Activated effector memory CD4-positive, alpha-beta T cell treated with anti-CD3 and anti-CD28 coated beads, Interleukin-2, amount 50 U/mL, for 16 hours (primary cell): ENCODE measurements at regions not wholly inside any gene's neighbourhood (a gene's known extent, or its start where the extent isn't known, plus 50 kb on each side); places are given as distances from the start of the nearest gene placed in this dataset.
"Not testable (repeated sequence)": the region's sequence is repeated elsewhere in the genome, so short reads cannot be mapped to it uniquely, and the experiment has no call there.

ENCODE experiments used
- DNase-seq: peaks from one replicate; pipeline ENCODE4 v3.0.0-alpha.2; 2020

GRCh38 chr15:26015516-26016075, 152.5 kb upstream of the ATP10A start:
- DNase-seq = no peak

DNA sequence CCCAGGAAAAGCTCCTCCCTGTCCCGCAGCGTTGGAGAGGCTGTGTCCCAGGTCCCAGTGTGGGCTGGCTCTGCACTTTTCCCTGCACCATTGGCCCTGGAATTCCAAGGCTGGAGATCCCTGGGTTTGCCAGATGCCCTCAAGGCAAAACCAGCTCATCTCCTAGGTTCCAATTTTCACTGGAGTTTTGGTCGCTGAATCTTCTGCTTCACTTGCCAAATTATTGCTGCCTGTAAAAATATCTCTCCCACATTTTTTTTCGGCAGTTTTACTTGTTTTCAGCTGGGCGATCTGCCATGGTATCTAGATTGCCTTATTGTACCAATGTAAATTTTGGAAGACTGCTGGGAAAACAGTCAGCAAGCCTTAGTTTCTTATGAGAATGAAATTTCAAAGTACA, 150.9 kb upstream of the ATP10A start:
- DNase-seq = no peak

DNA sequence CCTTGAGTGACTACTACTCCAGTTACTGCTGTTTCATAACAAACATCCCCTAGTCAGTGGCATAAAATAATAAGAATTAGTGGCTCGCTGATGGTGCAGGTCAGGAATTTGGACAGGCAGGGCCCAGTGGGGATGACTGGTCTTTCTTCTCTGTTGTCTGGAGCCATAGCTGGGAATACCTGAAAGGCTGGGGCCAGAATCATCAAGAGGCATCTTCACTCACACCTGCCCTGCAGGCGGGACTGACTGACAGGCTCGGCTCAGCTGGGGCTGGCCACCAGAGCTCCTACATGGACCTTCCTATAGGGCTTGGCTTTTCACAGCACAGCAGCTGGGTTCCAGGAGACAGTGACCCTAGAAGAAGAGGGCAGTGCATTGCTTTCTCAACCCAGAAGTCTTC, 148.8 kb upstream of the ATP10A start:
- DNase-seq = no peak

GRCh38 chr15:26007151-26007550, 144.0 kb upstream of the ATP10A start:
- no peak for DNase-seq

- no peak for DNase-seq
Observed at GRCh38 chr15:26001201-26001600, 138.1 kb upstream of the ATP10A start.

GRCh38 chr15:25993506-25993905, 130.4 kb upstream of the ATP10A start:
- DNase-seq = no peak

- DNase-seq = no peak
Observed at GRCh38 chr15:25990220-25990619, 127.1 kb upstream of the ATP10A start.

DNA sequence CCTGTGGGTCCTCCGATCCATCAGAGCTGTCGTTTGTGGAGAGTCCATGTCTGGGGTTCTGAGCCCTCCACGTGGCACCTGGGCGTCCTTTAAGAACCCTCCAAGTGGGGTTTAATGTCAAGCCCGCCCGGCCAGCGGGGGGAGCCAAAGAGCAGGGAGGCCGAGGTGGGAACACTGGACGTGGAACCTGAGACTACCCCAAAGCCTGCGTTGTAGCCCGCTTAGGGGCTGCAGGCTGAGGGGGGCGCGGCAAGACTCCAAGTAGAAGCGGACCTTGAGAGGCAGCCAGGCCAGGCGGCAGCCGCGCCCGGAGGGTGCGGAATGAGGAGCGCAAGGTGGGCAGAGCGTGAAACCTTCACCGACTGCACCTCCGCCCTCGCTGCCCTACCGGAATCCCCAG, 126.2 kb upstream of the ATP10A start:
- no peak for DNase-seq

DNA sequence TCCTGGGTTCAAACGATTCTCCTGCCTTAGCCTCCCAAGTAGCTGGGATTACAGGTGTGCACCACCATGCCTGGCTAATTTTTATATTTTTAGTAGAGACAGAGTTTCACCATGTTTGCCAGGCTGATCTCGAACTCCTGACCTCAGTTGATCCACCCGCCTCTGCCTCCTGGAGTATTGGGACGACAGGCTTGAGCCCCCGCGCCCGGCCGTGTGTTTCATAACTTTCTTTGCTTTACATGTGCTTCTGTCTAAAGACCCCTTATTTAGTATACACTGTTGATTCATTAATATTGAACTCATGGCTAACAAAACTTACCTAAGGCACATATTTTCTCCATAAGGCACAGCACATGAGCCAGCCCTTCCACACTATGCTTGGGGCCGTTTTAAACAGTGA, 125.6 kb upstream of the ATP10A start:
- DNase-seq = not testable (repeated sequence)

GRCh38 chr15:25987638-25988037, 124.5 kb upstream of the ATP10A start:
- DNase-seq = no peak

DNA sequence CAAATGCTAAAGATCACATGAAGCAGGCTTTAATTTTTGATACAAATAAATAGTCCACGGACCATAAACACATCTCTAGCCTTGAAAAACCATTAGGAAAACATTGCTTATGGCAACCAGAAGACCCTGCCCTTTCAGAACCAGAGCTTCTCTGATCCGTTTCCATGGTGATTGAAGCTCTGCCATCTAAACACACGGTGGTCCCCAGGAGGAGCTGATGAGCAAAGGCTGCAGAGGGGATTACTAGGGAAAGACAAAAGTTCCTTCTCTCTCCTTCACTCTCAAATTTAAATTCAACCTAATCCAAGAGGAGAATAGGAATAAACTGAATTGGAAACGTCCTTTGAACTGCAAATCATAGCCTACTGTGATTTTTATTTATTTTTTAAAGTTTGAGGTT, 122.0 kb upstream of the ATP10A start:
- no peak for DNase-seq

DNA sequence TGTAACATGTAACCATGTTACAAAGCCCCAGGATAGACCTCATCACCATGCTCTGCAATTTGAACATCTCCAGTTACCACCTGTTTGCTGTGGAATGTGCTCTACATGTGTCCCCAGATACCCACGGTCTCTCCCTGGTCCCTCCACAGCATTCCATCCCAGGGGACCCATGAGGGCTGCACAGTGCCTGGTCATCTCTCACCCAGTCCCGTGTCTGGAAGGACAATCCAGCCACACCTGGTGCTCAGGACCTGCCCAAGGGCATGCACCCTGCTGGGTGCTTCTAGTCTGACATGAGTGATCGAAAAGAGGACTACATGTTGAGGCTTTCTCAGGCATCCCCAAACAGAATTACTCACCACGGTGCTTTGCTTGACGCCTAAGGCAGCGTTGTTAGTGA, 119.6 kb upstream of the ATP10A start:
- DNase-seq = no peak

DNA sequence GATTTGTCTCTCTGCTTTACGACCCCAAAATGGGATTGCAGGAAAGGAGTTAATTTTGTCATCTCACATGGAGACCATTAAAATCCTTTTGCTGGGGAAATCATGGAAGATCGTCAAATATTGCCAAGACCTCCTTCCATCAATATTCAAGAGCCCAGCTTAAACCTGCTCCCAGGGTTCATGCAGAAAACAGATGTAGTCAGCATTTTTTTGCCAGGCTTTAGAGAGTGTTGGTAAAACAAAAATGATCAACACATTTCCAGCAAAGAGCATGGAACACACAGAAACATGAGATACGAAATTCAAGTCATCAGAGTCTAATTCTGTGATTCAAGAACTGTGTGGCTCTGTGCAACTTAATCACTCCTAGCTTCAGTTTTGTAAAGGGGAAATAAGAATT, 118.0 kb upstream of the ATP10A start:
- DNase-seq = no peak

DNA sequence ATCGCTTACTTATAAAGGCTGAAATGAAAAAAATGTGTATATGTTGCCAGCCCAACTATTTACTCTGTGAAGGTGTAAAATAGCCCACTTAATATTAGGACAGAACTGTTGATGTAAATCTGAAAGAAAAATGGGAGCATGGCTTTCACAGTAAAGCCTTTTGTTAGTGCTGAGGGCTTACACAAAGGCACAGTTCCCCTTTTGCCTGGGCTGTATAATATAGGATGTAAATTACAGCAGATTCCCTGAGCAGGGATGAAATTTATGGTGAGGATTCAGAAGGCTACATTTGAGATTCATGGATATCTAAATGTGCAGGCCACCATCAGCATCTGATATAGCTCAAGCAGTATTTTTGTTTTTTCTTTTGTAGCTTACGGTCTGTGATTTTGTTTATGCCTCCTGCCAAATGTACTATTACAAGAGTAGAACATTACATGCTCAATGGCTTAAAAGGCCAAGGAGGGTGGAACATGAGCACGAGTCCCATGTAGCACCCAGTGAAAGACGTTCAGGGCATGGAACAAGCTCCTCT, 109.1 kb upstream of the ATP10A start:
- DNase-seq = no peak

GRCh38 chr15:25971053-25971452, 107.9 kb upstream of the ATP10A start:
- no peak for DNase-seq

DNA sequence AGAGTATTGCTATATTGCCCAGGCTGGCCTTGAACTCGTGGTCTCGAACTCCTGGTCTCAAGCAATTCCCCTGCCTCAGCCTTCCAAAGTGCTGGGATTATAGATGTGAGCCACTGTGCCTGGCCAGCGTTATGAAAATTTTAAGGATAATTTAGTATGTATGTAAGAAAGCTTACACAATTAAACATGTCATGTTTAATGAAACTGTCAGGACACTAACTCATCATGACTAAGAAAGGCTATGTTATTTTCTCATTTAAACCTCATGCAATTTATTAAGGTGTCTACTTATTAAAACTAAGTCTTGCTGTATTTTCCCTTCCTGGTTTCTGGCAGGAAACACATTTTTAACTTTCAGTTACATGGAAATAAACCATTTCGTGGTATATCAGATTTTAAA, 106.8 kb upstream of the ATP10A start:
- DNase-seq = no peak

- DNase-seq = no peak
Observed at GRCh38 chr15:25967116-25967515, 104.0 kb upstream of the ATP10A start.

- DNase-seq = no peak
Observed at GRCh38 chr15:25965326-25965725, 102.2 kb upstream of the ATP10A start.

- no peak for DNase-seq
Observed at GRCh38 chr15:25960273-25960672, 97.1 kb upstream of the ATP10A start.

- no peak for DNase-seq
Observed at GRCh38 chr15:25959100-25959499, 96.0 kb upstream of the ATP10A start.

- no peak for DNase-seq
Observed at GRCh38 chr15:25955628-25956027, 92.5 kb upstream of the ATP10A start.

- no peak for DNase-seq
Observed at GRCh38 chr15:25954398-25954797, 91.3 kb upstream of the ATP10A start.

DNA sequence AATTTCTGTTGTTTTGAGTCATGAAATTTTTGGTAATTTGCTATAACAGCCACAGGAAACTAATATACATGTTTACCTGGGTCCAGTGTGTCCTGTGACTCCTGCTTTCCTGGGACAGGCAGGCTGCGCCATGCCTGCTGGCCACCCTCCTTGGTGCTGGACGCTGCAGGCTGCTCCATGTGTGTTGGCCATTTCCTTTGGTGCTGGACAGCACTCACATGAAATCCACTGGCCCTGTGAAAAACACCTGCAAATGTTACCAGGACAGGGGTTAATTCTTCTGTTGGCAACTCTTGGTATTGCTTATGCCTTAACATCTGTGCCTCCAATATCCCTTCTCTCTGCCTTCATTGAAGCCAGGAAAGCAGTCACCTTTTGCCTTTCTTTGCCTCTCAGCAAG, 86.9 kb upstream of the ATP10A start:
- no peak for DNase-seq

- no peak for DNase-seq
Observed at GRCh38 chr15:25947323-25948314, 84.5 kb upstream of the ATP10A start.
